ENCODE measurements at regions not wholly inside any gene's neighbourhood (a gene's known extent, or its start where the extent isn't known, plus 50 kb on each side); places are given as distances from the start of the nearest gene placed in this dataset.
"Not testable (repeated sequence)": the region's sequence is repeated elsewhere in the genome, so short reads cannot be mapped to it uniquely, and the experiment has no call there.

DNA sequence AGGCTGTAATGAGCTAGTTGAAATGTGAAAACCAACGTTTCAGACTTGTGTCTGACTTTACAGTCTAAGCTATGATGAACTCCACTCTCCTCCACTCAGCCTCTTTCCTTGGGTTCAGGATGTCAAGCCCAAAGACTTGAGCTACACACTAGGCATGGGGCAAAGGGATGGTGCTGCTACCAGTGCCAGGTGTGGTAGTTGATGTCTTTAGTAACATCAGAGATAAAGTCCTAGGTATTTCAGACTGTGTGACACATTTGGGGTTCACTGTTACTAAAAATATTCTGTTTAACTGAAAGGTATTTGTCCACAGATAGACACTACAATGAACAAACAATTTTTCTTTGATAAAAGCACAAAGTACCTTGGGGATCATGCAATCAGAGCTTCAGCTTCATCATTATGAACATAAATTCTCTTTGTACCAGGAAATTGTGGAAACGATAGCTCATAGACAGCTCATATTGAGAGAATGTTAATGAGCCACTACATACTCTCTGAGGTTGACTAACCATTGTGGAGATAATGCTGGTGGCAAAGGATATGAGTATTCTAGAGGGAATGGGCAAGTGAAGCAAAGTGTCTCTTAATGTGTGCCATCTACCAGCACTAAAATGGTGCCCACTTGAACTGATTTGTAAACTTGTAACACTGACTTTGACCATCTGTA is 253.7 kb upstream of the THUMPD2 start:
- Histone ChIP-seq H3K4me3 (no peak overlapping the region), H3K4me1 (no peaks in the 10 kb centered on the region), H3K36me3 (no peaks in the 10 kb centered on the region), H3K9me3 (replicated peaks) (peaks cover 22% of the 10 kb centered on the region), H3K27me3 (ENCODE audit: low read depth) (no peaks in the 10 kb centered on the region), H3K27ac (replicated peaks) (no peak overlapping the region)
- DNase-seq = no peak
- intact Hi-C loops (cut with micrococcal nuclease) = no loop called here
- no peak for TF ChIP-seq CTCF (IDR thresholded peaks at IDR 0.05; ENCODE audit: borderline replicate concordance)

- Histone ChIP-seq H3K4me3 (no peak overlapping the region), H3K27ac (replicated peaks) (no peak overlapping the region), H3K27me3 (ENCODE audit: low read depth) (no peaks in the 10 kb centered on the region), H3K36me3 (no peaks in the 10 kb centered on the region), H3K9me3 (replicated peaks) (peaks cover 22% of the 10 kb centered on the region), H3K4me1 (no peaks in the 10 kb centered on the region)
- intact Hi-C loops (cut with micrococcal nuclease) = no loop called here
- no peak for DNase-seq
- no peak for TF ChIP-seq CTCF (IDR thresholded peaks at IDR 0.05; ENCODE audit: borderline replicate concordance)
These were observed 251.5 kb upstream of the THUMPD2 start for GRCh38 chr2:40030456-40030975.

DNA sequence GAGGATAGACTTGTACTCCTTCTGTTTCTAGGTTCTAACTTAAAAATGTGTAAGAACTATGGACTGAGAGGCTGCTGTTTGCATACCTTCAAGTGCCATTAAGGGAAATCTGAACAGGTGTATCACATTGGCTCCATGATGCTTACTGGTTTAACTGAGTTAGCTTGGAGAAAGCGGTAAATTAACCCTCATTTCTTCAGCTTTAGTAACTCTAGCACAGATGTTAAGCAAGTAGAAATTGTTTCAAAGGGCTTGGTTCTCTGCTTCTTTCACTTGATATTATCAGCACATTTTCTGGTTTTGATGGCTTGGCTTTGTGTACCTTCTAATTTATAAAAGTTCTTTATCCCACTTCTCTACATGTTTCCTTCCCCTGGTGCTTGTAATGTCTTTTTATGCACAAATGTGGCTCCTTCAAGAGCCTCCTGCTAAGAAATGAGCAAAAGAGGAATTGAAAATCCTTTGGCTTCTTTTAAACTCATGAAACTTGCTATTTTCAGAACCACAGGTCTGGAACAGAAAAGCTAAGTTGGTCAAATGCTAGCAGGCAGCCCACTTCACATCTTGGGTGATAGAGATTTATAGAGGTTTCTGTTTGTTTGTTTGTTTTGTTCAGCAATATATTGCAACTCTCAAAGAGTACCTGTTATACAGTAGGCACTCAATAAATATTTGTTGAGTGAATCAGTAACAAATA is 249.9 kb upstream of the THUMPD2 start:
- DNase-seq = no peak
- no peaks in the 10 kb centered on the region for H3K4me1 ChIP-seq
- no peaks in the 10 kb centered on the region for H3K27me3 ChIP-seq (ENCODE audit: low read depth)
- H3K27ac ChIP-seq (replicated peaks) = no peak overlapping the region
- no peak overlapping the region for H3K4me3 ChIP-seq
- H3K9me3 ChIP-seq (replicated peaks) = peaks cover 7% of the 10 kb centered on the region
- intact Hi-C loops (cut with micrococcal nuclease) = no loop called here
- no peaks in the 10 kb centered on the region for H3K36me3 ChIP-seq
- TF ChIP-seq CTCF (IDR thresholded peaks at IDR 0.05; ENCODE audit: borderline replicate concordance) = no peak

DNA sequence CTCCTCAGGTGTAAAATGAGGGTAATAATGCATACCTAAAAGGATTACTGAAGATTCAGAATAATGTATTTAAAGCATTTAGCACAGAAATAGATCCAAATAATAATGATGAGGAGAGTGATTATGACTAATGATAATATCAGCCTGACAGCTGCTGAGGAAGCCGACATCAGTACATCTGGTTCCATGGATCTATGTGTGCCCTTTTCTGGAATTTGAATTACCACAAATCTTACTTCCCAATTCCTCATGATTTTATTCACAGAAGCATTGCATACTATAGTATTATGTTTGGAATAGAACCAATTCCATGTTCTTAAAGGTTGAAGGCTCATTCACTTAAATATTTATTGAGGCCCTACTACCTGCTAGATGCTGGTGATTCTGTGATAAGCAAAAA is 248.9 kb upstream of the THUMPD2 start:
- no peak for TF ChIP-seq CTCF (IDR thresholded peaks at IDR 0.05; ENCODE audit: borderline replicate concordance)
- H3K27ac ChIP-seq (replicated peaks) = no peak overlapping the region
- H3K9me3 ChIP-seq (replicated peaks) = no peaks in the 10 kb centered on the region
- no peaks in the 10 kb centered on the region for H3K4me1 ChIP-seq
- intact Hi-C loops (cut with micrococcal nuclease) = no loop called here
- H3K27me3 ChIP-seq (ENCODE audit: low read depth) = no peaks in the 10 kb centered on the region
- no peaks in the 10 kb centered on the region for H3K36me3 ChIP-seq
- no peak overlapping the region for H3K4me3 ChIP-seq
- no peak for DNase-seq

DNA sequence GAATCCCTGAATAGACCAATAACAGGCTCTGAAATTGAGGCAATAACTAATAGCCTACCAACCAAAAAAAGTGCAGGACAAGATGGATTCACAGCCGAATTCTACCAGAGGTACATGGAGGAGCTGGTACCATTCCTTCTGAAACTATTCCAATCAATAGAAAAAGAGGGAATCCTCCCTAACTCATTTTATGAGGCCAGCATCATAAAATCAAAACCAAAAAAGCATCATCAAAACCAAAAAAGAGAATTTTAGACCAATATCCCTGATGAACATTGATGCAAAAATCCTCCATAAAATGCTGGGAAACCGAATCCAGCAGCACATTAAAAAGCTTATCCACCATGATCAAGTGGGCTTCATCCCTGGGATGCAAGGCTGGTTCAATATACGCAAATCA is 246.2 kb upstream of the THUMPD2 start:
- H3K27me3 ChIP-seq (ENCODE audit: low read depth); H3K4me1 ChIP-seq; H3K27ac ChIP-seq (replicated peaks); DNase-seq; intact Hi-C loops (cut with micrococcal nuclease); H3K36me3 ChIP-seq; H3K4me3 ChIP-seq: not testable (repeated sequence)
- peaks cover 14% of the 10 kb centered on the region for H3K9me3 ChIP-seq (replicated peaks)

DNA sequence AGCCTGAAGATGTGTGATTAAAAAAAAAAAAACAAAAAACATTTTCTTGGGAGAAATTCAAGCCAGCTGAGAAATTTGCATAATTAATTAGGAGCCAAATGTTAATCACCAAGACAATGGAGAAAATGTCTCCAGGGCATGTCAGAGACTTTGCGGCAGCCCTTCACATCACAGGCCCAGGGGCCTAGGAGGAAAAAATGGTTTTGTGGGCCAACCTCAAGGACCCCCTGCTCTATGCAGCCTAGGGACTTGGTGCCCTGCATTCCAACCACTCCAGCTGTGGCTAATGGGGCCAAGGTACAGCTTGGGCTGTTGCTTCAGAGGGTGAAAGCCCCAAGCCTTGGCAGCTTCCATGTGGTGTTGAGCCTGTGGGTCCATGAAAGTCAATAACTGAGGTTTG is 241.9 kb upstream of the THUMPD2 start:
- no peak for TF ChIP-seq CTCF (IDR thresholded peaks at IDR 0.05; ENCODE audit: borderline replicate concordance)
- DNase-seq = no peak
- H3K4me3 ChIP-seq = no peak overlapping the region
- H3K27ac ChIP-seq (replicated peaks) = no peak overlapping the region
- H3K36me3 ChIP-seq = no peaks in the 10 kb centered on the region
- H3K27me3 ChIP-seq (ENCODE audit: low read depth) = no peaks in the 10 kb centered on the region
- H3K9me3 ChIP-seq (replicated peaks) = peaks cover 18% of the 10 kb centered on the region
- no peaks in the 10 kb centered on the region for H3K4me1 ChIP-seq
- intact Hi-C loops (cut with micrococcal nuclease) = no loop called here

Data from left ventricle myocardium inferior (tissue), 1 donor.